ENCODE measurements at regions not wholly inside any gene's neighbourhood (a gene's known extent, or its start where the extent isn't known, plus 50 kb on each side); places are given as distances from the start of the nearest gene placed in this dataset.

GRCh38 chr21:35309316-35309715 is 260.2 kb upstream of the RUNX1 start:
- TF ChIP-seq REST (IDR thresholded peaks at IDR 0.05; ENCODE audit: insufficient replicate concordance, low read depth) (no peak), CTCF (IDR thresholded peaks at IDR 0.05; ENCODE audit: insufficient read depth, low read length) (no peak), POLR2AphosphoS5 (IDR thresholded peaks at IDR 0.05; ENCODE audit: low read depth) (no peak), SPI1 (IDR thresholded peaks at IDR 0.05; ENCODE audit: borderline replicate concordance, low read depth) (no peak)

Data from HL-60 (cell line).